Liver (tissue), 8 donors: ENCODE measurements at regions not wholly inside any gene's neighbourhood (a gene's known extent, or its start where the extent isn't known, plus 50 kb on each side); places are given as distances from the start of the nearest gene placed in this dataset.

Experiments
- DNase-seq: peaks from one replicate; pipeline ENCODE4 v3.0.0-alpha.2; 2017; ENCODE audit warnings: low spot score
- H3K27ac ChIP-seq, 2 donors: one replicate each; pipeline ENCODE4 v1.7.0; 2013; ENCODE audit warnings: inconsistent platforms in 2 of 2, low read length in 2 of 2, control low read depth in 1 of 2, low read depth in 1 of 2, mild to moderate bottlenecking in 1 of 2
- H3K27me3 ChIP-seq, 4 donors: one replicate each; pipeline versions ENCODE4 v1.6.1 to v1.7.0; 2013; ENCODE audit warnings: low read length in 3 of 4, inconsistent platforms in 1 of 4, mild to moderate bottlenecking in 1 of 4, moderate library complexity in 1 of 4; ENCODE audit not compliant: control insufficient read depth in 4 of 4, insufficient read depth in 4 of 4
- H3K36me3 ChIP-seq, 4 donors: one replicate each; pipeline versions ENCODE4 v1.6.1 to v1.7.0; 2013; ENCODE audit warnings: low read length in 3 of 4, mild to moderate bottlenecking in 3 of 4, low read depth in 1 of 4, moderate library complexity in 1 of 4; ENCODE audit not compliant: control insufficient read depth in 4 of 4, insufficient read depth in 3 of 4
- H3K4me1 ChIP-seq, 4 donors: one replicate each; pipeline versions ENCODE4 v1.6.1 to v1.7.0; 2013; ENCODE audit warnings: low read length in 3 of 4, mild to moderate bottlenecking in 3 of 4, moderate library complexity in 1 of 4; ENCODE audit not compliant: control insufficient read depth in 4 of 4, insufficient read depth in 4 of 4
- H3K4me3 ChIP-seq, 3 donors: one replicate each; pipeline versions ENCODE4 v1.6.1 to v1.7.0; 2013; ENCODE audit warnings: low read length in 3 of 3, control low read depth in 1 of 3, low read depth in 1 of 3, mild to moderate bottlenecking in 1 of 3
- H3K9ac ChIP-seq, 2 donors: one replicate each; pipeline ENCODE4 v1.7.0; 2013; ENCODE audit warnings: low read length in 2 of 2, mild to moderate bottlenecking in 2 of 2, moderate library complexity in 2 of 2, control low read depth in 1 of 2, low read depth in 1 of 2
- H3K9me3 ChIP-seq, 4 donors: one replicate each; pipeline versions ENCODE4 v1.6.1 to v1.7.0; 2013; ENCODE audit warnings: low read length in 3 of 4; ENCODE audit not compliant: control insufficient read depth in 4 of 4
- FOXA2 ChIP-seq: IDR thresholded peaks from 2 replicates; pipeline ENCODE4 v1.6.1; 2016; ENCODE audit warnings: antibody characterized with exemption
- HNF4A ChIP-seq, 2 donors: conservative IDR thresholded peaks; 2 replicates each; pipeline ENCODE4 v1.6.1; 2016; ENCODE audit warnings: antibody characterized with exemption in 2 of 2, mild to moderate bottlenecking in 2 of 2
- MAX ChIP-seq: IDR thresholded peaks from 2 replicates; pipeline ENCODE4 v1.6.1; 2016; ENCODE audit warnings: antibody characterized with exemption
- NR2F2 ChIP-seq: IDR thresholded peaks from 2 replicates; pipeline ENCODE4 v1.6.1; 2016; ENCODE audit warnings: antibody characterized with exemption
- RAD21 ChIP-seq, 2 donors: IDR thresholded peaks; 2 replicates each; pipeline ENCODE4 v1.6.1; 2016; ENCODE audit warnings: antibody characterized with exemption in 2 of 2, mild to moderate bottlenecking in 2 of 2
- SP1 ChIP-seq: IDR thresholded peaks from 2 replicates; pipeline ENCODE4 v1.6.1; 2018; ENCODE audit warnings: antibody characterized with exemption, mild to moderate bottlenecking
- TAF1 ChIP-seq: conservative IDR thresholded peaks from 2 replicates; pipeline ENCODE4 v1.6.1; 2016; ENCODE audit warnings: antibody characterized with exemption, mild to moderate bottlenecking
- YY1 ChIP-seq: IDR thresholded peaks from 2 replicates; pipeline ENCODE4 v1.6.1; 2016; ENCODE audit warnings: antibody characterized with exemption, mild to moderate bottlenecking
- ZBTB33 ChIP-seq: IDR thresholded peaks from 2 replicates; pipeline ENCODE4 v1.6.1; 2016; ENCODE audit warnings: antibody characterized with exemption
- WGBS: extraction: QIAGEN DNeasy Blood & Tissue Kit; methylation state at CpG from one replicate; pipeline ENCODE4 v1.1.7; 2013; 5-methylcytosine and 5-hydroxymethylcytosine counted together
- TF ChIP-seq, protein P1 (sequence below): IDR thresholded peaks from 2 replicates; pipeline ENCODE4 v1.6.1; 2016; ENCODE audit warnings: antibody characterized with exemption, mild to moderate bottlenecking
- TF ChIP-seq, protein P2 (sequence below): fragments of 150-350 bp; IDR thresholded peaks from 2 replicates; pipeline ENCODE4 v1.5.1; 2017; ENCODE audit warnings: improper control_type of control experiment, low read depth, low read length; ENCODE audit not compliant: missing input control
- donor health status: healthy.
- donor health status: healthy.
- donor health status: healthy.
- donor health status: healthy.
- donor health status: healthy.

GRCh38 chr7:70855373-70855772 lies 276.6 kb upstream of the GALNT17 start:
- no peak overlapping the region for H3K9ac ChIP-seq
- H3K36me3 ChIP-seq: no peaks in the 10 kb centered on the region
- no peak overlapping the region for H3K27ac ChIP-seq
- H3K4me1 ChIP-seq: no peaks in the 10 kb centered on the region
- no peak for DNase-seq
- no peaks in the 10 kb centered on the region for H3K27me3 ChIP-seq
- WGBS: 86% methylated on average over 1 of the region's 1 CpG
- H3K4me3 ChIP-seq: no peak overlapping the region
- H3K9me3 ChIP-seq: peaks cover 0 to 3% (median 0%) of the 10 kb centered on the region in 4 donors
- no peak for TF ChIP-seq MAX

- Histone ChIP-seq H3K27ac (no peak overlapping the region), H3K36me3 (no peaks in the 10 kb centered on the region), H3K9me3 (peaks cover 0 to 11% (median 5%) of the 10 kb centered on the region in 4 donors), H3K4me1 (no peaks in the 10 kb centered on the region), H3K4me3 (no peak overlapping the region), H3K9ac (no peak overlapping the region), H3K27me3 (no peaks in the 10 kb centered on the region)
- 10% methylated on average over 4 of the region's 4 CpGs for WGBS
- TF ChIP-seq, protein P1, sequence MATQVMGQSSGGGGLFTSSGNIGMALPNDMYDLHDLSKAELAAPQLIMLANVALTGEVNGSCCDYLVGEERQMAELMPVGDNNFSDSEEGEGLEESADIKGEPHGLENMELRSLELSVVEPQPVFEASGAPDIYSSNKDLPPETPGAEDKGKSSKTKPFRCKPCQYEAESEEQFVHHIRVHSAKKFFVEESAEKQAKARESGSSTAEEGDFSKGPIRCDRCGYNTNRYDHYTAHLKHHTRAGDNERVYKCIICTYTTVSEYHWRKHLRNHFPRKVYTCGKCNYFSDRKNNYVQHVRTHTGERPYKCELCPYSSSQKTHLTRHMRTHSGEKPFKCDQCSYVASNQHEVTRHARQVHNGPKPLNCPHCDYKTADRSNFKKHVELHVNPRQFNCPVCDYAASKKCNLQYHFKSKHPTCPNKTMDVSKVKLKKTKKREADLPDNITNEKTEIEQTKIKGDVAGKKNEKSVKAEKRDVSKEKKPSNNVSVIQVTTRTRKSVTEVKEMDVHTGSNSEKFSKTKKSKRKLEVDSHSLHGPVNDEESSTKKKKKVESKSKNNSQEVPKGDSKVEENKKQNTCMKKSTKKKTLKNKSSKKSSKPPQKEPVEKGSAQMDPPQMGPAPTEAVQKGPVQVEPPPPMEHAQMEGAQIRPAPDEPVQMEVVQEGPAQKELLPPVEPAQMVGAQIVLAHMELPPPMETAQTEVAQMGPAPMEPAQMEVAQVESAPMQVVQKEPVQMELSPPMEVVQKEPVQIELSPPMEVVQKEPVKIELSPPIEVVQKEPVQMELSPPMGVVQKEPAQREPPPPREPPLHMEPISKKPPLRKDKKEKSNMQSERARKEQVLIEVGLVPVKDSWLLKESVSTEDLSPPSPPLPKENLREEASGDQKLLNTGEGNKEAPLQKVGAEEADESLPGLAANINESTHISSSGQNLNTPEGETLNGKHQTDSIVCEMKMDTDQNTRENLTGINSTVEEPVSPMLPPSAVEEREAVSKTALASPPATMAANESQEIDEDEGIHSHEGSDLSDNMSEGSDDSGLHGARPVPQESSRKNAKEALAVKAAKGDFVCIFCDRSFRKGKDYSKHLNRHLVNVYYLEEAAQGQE: no peak
- TF ChIP-seq FOXA2: no peak
- no peak for TF ChIP-seq YY1
- TF ChIP-seq TAF1: no peak
- no peak for TF ChIP-seq NR2F2
- TF ChIP-seq MAX: no peak
- TF ChIP-seq SP1: no peak
- no peak for TF ChIP-seq ZBTB33
- peak; percentile 90 to 92 for TF ChIP-seq RAD21 (IDR thresholded peaks at IDR 0.05)
- TF ChIP-seq, protein P2, sequence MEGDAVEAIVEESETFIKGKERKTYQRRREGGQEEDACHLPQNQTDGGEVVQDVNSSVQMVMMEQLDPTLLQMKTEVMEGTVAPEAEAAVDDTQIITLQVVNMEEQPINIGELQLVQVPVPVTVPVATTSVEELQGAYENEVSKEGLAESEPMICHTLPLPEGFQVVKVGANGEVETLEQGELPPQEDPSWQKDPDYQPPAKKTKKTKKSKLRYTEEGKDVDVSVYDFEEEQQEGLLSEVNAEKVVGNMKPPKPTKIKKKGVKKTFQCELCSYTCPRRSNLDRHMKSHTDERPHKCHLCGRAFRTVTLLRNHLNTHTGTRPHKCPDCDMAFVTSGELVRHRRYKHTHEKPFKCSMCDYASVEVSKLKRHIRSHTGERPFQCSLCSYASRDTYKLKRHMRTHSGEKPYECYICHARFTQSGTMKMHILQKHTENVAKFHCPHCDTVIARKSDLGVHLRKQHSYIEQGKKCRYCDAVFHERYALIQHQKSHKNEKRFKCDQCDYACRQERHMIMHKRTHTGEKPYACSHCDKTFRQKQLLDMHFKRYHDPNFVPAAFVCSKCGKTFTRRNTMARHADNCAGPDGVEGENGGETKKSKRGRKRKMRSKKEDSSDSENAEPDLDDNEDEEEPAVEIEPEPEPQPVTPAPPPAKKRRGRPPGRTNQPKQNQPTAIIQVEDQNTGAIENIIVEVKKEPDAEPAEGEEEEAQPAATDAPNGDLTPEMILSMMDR: peak; percentile 87
- no peak for TF ChIP-seq HNF4A (conservative IDR thresholded peaks at IDR 0.05)
- DNase-seq: peak; percentile 81
Observed at GRCh38 chr7:70856901-70857630, 274.9 kb upstream of the GALNT17 start.
